ENCODE measurements at regions not wholly inside any gene's neighbourhood (a gene's known extent, or its start where the extent isn't known, plus 50 kb on each side); places are given as distances from the start of the nearest gene placed in this dataset.
"Not testable (repeated sequence)": the region's sequence is repeated elsewhere in the genome, so short reads cannot be mapped to it uniquely, and the experiment has no call there.

DNA sequence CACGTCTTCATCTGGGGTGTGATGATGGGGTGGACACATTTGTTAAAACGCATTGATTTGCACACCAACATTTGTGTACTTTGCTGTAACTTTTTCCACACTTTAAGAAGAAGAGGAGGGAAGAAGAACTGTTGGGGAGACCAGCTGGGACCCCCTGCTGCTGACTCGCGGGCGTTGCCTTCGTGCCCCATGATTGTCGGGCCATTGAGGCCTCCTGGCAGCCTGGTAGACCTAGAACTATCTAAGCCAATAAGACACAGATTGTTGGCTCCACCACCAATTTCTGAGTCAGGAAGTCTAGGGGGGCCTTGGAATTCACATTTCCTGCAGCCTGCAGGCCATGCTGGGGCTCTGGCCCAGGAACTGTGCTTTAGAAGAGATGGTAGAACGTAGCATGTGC lies 105.5 kb downstream of the TNFRSF13B start:
- Mint-ChIP-seq H3K9me3 (no peaks in the 10 kb centered on the region), H3K4me3 (no peak overlapping the region), H3K27me3 (ENCODE audit: insufficient read depth, low read depth) (no peaks in the 10 kb centered on the region), H3K4me1 (peaks cover 3% of the 10 kb centered on the region), H3K36me3 (no peaks in the 10 kb centered on the region), H3K27ac (no peak overlapping the region)
- H3K27me3 ChIP-seq = no peaks in the 10 kb centered on the region
- H2AFZ ChIP-seq (replicated peaks) = no peak overlapping the region
- TF ChIP-seq CTCF (IDR thresholded peaks at IDR 0.05) = no peak
- TF ChIP-seq EZH2phosphoT487 (IDR thresholded peaks at IDR 0.05) = no peak
- TF ChIP-seq EZH2 (IDR thresholded peaks at IDR 0.05) = no peak
- no peaks in the 10 kb centered on the region for H3K79me2 ChIP-seq (ENCODE audit: low read depth)
- no peaks in the 10 kb centered on the region for H3K36me3 ChIP-seq
- H3K27ac ChIP-seq = no peak overlapping the region
- no peak overlapping the region for H3K4me2 ChIP-seq
- no peaks in the 10 kb centered on the region for H3F3A ChIP-seq (ENCODE audit: low read depth)
- H3K4me3 ChIP-seq = no peak overlapping the region
- no peaks in the 10 kb centered on the region for H4K20me1 ChIP-seq (ENCODE audit: low read depth)
- no peaks in the 10 kb centered on the region for H3K4me1 ChIP-seq
- no peak overlapping the region for H3K9ac ChIP-seq
- DNase-seq (ENCODE audit: low spot score) = no peak
- no peaks in the 10 kb centered on the region for H3K9me3 ChIP-seq (ENCODE audit: low read depth)

DNA sequence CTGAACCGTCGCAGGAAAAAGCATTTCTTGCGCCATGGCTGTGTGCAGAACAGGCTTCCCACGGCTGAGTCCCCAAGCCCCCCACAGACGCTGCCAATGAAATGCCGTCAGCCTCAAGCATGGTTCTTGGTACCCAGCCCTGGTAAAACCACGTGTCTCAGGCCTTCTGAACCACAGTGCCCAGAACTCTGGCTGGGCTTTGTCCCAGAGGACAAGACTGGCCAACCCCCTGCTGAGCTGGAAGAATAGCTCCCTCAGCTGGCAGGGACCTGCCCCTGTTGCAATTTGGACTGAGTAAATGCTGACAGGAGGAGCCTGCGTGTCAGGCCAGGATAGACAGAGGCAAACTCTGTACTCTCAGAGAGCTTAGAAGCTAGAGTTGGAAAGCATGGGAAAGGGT lies 106.2 kb downstream of the TNFRSF13B start:
- not testable (repeated sequence) for H3K4me1 Mint-ChIP-seq; H3K4me3 Mint-ChIP-seq; H3K9me3 ChIP-seq (ENCODE audit: low read depth); H3K4me1 ChIP-seq; H3K27me3 ChIP-seq; H3K4me2 ChIP-seq; H3K36me3 Mint-ChIP-seq; H3K9ac ChIP-seq; H3K27me3 Mint-ChIP-seq (ENCODE audit: insufficient read depth, low read depth); H3K9me3 Mint-ChIP-seq; H3K27ac ChIP-seq; H3F3A ChIP-seq (ENCODE audit: low read depth); H3K27ac Mint-ChIP-seq; H3K36me3 ChIP-seq; H3K79me2 ChIP-seq (ENCODE audit: low read depth); H4K20me1 ChIP-seq (ENCODE audit: low read depth); H3K4me3 ChIP-seq; H2AFZ ChIP-seq (replicated peaks); DNase-seq (ENCODE audit: low spot score)

GRCh38 chr17:16865077-16865613 lies 106.8 kb downstream of the TNFRSF13B start:
- H3K9ac ChIP-seq; H3K9me3 Mint-ChIP-seq; H3K36me3 ChIP-seq; H3K27ac ChIP-seq; H3K4me3 Mint-ChIP-seq; H3K4me1 Mint-ChIP-seq; H3K27me3 ChIP-seq; H4K20me1 ChIP-seq (ENCODE audit: low read depth); H2AFZ ChIP-seq (replicated peaks); H3K79me2 ChIP-seq (ENCODE audit: low read depth); H3K36me3 Mint-ChIP-seq; H3F3A ChIP-seq (ENCODE audit: low read depth); DNase-seq (ENCODE audit: low spot score); H3K27ac Mint-ChIP-seq; H3K4me1 ChIP-seq; H3K4me2 ChIP-seq; H3K4me3 ChIP-seq; H3K9me3 ChIP-seq (ENCODE audit: low read depth); H3K27me3 Mint-ChIP-seq (ENCODE audit: insufficient read depth, low read depth): not testable (repeated sequence)

GRCh38 chr17:16864462-16865076 lies 107.3 kb downstream of the TNFRSF13B start:
- not testable (repeated sequence) for H3K9ac ChIP-seq; H3K27ac Mint-ChIP-seq; H3K27me3 ChIP-seq; H3K4me2 ChIP-seq; H3K9me3 Mint-ChIP-seq; H3K4me1 Mint-ChIP-seq; H3F3A ChIP-seq (ENCODE audit: low read depth); H3K4me1 ChIP-seq; H3K4me3 Mint-ChIP-seq; H3K4me3 ChIP-seq; H3K27ac ChIP-seq; H4K20me1 ChIP-seq (ENCODE audit: low read depth); H2AFZ ChIP-seq (replicated peaks); H3K79me2 ChIP-seq (ENCODE audit: low read depth); H3K36me3 Mint-ChIP-seq; DNase-seq (ENCODE audit: low spot score); H3K36me3 ChIP-seq; H3K9me3 ChIP-seq (ENCODE audit: low read depth); H3K27me3 Mint-ChIP-seq (ENCODE audit: insufficient read depth, low read depth)

DNA sequence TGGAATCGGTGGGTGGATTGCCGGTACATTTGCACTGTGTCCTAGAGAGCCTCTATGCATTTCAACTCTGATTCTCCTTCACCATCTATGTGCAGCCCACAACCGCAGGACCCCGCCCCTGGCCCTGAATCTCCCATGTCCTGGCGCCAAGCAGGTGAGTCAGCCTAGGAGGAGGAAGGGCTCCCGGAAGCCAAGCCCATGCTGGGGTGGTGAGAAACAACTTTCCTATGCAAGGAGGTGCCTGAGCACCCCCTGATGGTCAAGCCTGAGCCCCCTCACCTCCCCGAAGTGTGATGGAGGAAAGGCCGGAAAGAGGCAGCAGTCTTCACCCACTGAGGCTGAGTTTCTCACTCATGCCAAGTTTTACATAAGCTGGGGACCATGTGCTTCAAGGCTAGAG lies 110.8 kb downstream of the TNFRSF13B start:
- H3K4me3 Mint-ChIP-seq = not testable (repeated sequence)

DNA sequence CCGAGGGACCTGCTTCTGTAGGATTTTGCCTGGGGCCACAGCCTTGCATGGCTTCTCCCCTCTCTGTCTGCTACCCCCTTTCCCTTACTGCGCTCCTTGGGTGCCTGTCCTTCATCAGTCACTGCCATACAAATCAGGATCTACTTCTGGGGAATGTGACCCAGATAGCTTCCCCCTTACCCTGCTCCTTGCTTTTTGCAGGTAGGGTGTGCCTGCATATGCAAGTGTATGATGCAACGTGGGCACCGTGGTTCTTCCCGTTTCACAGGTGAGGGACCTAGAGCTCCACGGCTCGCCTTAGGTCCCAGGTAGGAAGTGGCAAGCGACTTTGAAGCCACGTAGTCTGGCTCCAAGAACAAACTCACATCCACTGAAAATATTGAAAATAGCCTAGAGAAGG lies 111.5 kb downstream of the TNFRSF13B start:
- H3K9me3 Mint-ChIP-seq; H3K36me3 ChIP-seq; H3K27ac ChIP-seq; H3K4me1 ChIP-seq; H2AFZ ChIP-seq (replicated peaks); H4K20me1 ChIP-seq (ENCODE audit: low read depth); H3K27me3 ChIP-seq; H3F3A ChIP-seq (ENCODE audit: low read depth); H3K9me3 ChIP-seq (ENCODE audit: low read depth); H3K4me2 ChIP-seq; H3K4me1 Mint-ChIP-seq; H3K27me3 Mint-ChIP-seq (ENCODE audit: insufficient read depth, low read depth); H3K9ac ChIP-seq; H3K27ac Mint-ChIP-seq; H3K4me3 ChIP-seq; H3K4me3 Mint-ChIP-seq; H3K79me2 ChIP-seq (ENCODE audit: low read depth); H3K36me3 Mint-ChIP-seq; DNase-seq (ENCODE audit: low spot score): not testable (repeated sequence)

More for the DNA sequence above, 110.8 kb downstream of the TNFRSF13B start:
- not testable (repeated sequence) for H3K27me3 ChIP-seq; H3K27ac ChIP-seq; H2AFZ ChIP-seq (replicated peaks); H3K27ac Mint-ChIP-seq; H3K79me2 ChIP-seq (ENCODE audit: low read depth); H4K20me1 ChIP-seq (ENCODE audit: low read depth); H3K36me3 Mint-ChIP-seq; H3K4me2 ChIP-seq; H3K9me3 Mint-ChIP-seq; H3K4me1 ChIP-seq; DNase-seq (ENCODE audit: low spot score); H3K36me3 ChIP-seq; H3K9me3 ChIP-seq (ENCODE audit: low read depth); H3K4me1 Mint-ChIP-seq; H3F3A ChIP-seq (ENCODE audit: low read depth); H3K9ac ChIP-seq; H3K4me3 ChIP-seq; H3K27me3 Mint-ChIP-seq (ENCODE audit: insufficient read depth, low read depth)

DNA sequence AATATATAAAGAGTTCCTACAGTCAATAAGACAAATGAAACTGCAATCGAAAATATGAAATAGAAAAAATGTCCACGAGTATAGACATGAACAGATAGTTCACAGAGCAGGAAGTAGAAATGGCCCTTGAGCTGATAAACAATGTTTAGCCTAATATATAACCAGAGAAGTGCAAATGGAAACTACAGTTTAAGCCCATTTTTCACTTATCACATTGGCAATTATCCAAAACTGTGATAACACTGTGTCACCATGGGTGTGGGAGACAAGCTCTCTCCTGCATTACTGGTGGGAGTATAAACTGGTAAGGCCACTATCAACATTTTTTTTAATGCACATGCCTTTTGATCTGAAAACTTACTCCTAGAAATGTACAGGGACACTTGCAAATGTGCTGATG lies 112.4 kb downstream of the TNFRSF13B start:
- H3K9ac ChIP-seq; H2AFZ ChIP-seq (replicated peaks); H3K4me1 ChIP-seq; H3K4me1 Mint-ChIP-seq; H3K27me3 ChIP-seq; H3K4me3 ChIP-seq; H3K27ac Mint-ChIP-seq; H3F3A ChIP-seq (ENCODE audit: low read depth); H3K4me3 Mint-ChIP-seq; H3K27me3 Mint-ChIP-seq (ENCODE audit: insufficient read depth, low read depth); H4K20me1 ChIP-seq (ENCODE audit: low read depth); H3K9me3 Mint-ChIP-seq; H3K27ac ChIP-seq; DNase-seq (ENCODE audit: low spot score); H3K4me2 ChIP-seq; H3K9me3 ChIP-seq (ENCODE audit: low read depth); H3K36me3 ChIP-seq; H3K36me3 Mint-ChIP-seq; H3K79me2 ChIP-seq (ENCODE audit: low read depth): not testable (repeated sequence)

All from neural progenitor cell (in vitro differentiated cells).